KMS-11 (cell line): ENCODE measurements at regions not wholly inside any gene's neighbourhood (a gene's known extent, or its start where the extent isn't known, plus 50 kb on each side); places are given as distances from the start of the nearest gene placed in this dataset.

Experiments
- H2AFZ ChIP-seq: fragments of 200-600 bp; sonication (generic); 2 replicates; pipeline ENCODE4 v1.6.1; 2016; ENCODE audit warnings: antibody characterized with exemption, mixed run types, low read depth
- H3K27ac ChIP-seq: fragments of 200-600 bp; sonication (generic); 2 replicates; pipeline ENCODE4 v1.6.1; 2016; ENCODE audit warnings: mild to moderate bottlenecking, mixed run types
- H3K27me3 ChIP-seq: fragments of 200-600 bp; sonication (generic); 2 replicates; pipeline ENCODE4 v1.6.1; 2017; ENCODE audit warnings: mild to moderate bottlenecking, low read depth, mixed run types, moderate library complexity; ENCODE audit not compliant: insufficient read depth
- H3K36me3 ChIP-seq: fragments of 200-600 bp; sonication (generic); 2 replicates; pipeline ENCODE4 v1.6.1; 2017; ENCODE audit warnings: mild to moderate bottlenecking, mixed run types; ENCODE audit not compliant: insufficient read depth
- H3K4me1 ChIP-seq: fragments of 200-600 bp; sonication (generic); 2 replicates; pipeline ENCODE4 v1.6.1; 2016; ENCODE audit warnings: mild to moderate bottlenecking, low read depth, mixed run types; ENCODE audit not compliant: poor library complexity, severe bottlenecking
- H3K4me2 ChIP-seq: fragments of 200-600 bp; sonication (generic); 2 replicates; pipeline ENCODE4 v1.7.0; 2016; ENCODE audit warnings: mild to moderate bottlenecking, mixed run types
- H3K4me3 ChIP-seq: fragments of 200-600 bp; sonication (generic); IDR thresholded peaks from 2 replicates; pipeline ENCODE4 v1.6.1; 2017; ENCODE audit warnings: low read depth, low read length, mixed read lengths; ENCODE audit not compliant: insufficient read depth
- H3K79me2 ChIP-seq: fragments of 200-600 bp; sonication (generic); 2 replicates; pipeline ENCODE4 v1.6.1; 2016; ENCODE audit warnings: low read depth, mixed run types; ENCODE audit not compliant: insufficient read depth
- H3K9ac ChIP-seq: fragments of 200-600 bp; sonication (generic); 2 replicates; pipeline ENCODE4 v1.6.1; 2016; ENCODE audit warnings: mild to moderate bottlenecking, mixed run types
- H4K20me1 ChIP-seq: fragments of 200-600 bp; sonication (generic); 2 replicates; pipeline ENCODE4 v1.6.1; 2016; ENCODE audit warnings: mild to moderate bottlenecking, mixed run types; ENCODE audit not compliant: insufficient read depth
- CTCF ChIP-seq: fragments of 200-600 bp; sonication (generic); conservative IDR thresholded peaks from 2 replicates; pipeline ENCODE4 v1.6.1; 2017; ENCODE audit warnings: low read depth, mild to moderate bottlenecking, antibody characterized with exemption, low read length, moderate library complexity, mixed read lengths

GRCh38 chr4:186939226-186939625 lies 215.6 kb upstream of the FAT1 start:
- no peaks in the 10 kb centered on the region for H4K20me1 ChIP-seq
- no peak for TF ChIP-seq CTCF
- no peaks in the 10 kb centered on the region for H3K4me1 ChIP-seq
- H2AFZ ChIP-seq: no peak overlapping the region
- H3K9ac ChIP-seq: no peak overlapping the region
- H3K27me3 ChIP-seq: no peaks in the 10 kb centered on the region
- no peak overlapping the region for H3K4me3 ChIP-seq
- H3K36me3 ChIP-seq: no peaks in the 10 kb centered on the region
- H3K79me2 ChIP-seq: no peaks in the 10 kb centered on the region
- H3K4me2 ChIP-seq: no peak overlapping the region
- H3K27ac ChIP-seq: no peak overlapping the region

GRCh38 chr4:186939766-186940165 lies 216.1 kb upstream of the FAT1 start:
- Histone ChIP-seq H4K20me1 (no peaks in the 10 kb centered on the region), H2AFZ (no peak overlapping the region), H3K36me3 (no peaks in the 10 kb centered on the region), H3K27me3 (no peaks in the 10 kb centered on the region), H3K9ac (no peak overlapping the region), H3K4me2 (no peak overlapping the region), H3K27ac (no peak overlapping the region), H3K4me3 (no peak overlapping the region), H3K79me2 (no peaks in the 10 kb centered on the region), H3K4me1 (no peaks in the 10 kb centered on the region)
- no peak for TF ChIP-seq CTCF

DNA sequence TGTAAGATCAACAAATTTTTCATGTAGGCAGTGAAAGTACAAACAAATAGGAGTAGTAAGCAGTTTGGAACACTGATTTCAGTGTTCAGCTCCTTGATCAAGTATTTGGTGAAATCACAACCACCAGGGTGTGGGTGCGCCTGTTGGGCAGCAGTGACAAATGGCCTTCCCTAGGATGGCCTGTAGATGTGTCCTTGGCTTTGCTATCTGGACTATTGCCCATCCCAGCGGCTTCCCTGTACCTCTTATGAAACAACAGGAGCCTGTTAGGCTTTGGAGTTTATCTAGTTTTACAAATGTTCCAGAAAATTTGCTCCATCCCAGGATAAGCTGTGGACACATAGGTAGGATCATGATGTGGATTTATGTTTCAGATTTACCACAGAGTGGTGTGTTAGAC lies 216.8 kb upstream of the FAT1 start:
- Histone ChIP-seq H3K27ac (no peak overlapping the region), H3K4me3 (no peak overlapping the region), H3K79me2 (no peaks in the 10 kb centered on the region), H4K20me1 (no peaks in the 10 kb centered on the region), H3K36me3 (no peaks in the 10 kb centered on the region), H3K4me2 (no peak overlapping the region), H3K27me3 (no peaks in the 10 kb centered on the region), H3K4me1 (no peaks in the 10 kb centered on the region), H3K9ac (no peak overlapping the region), H2AFZ (no peak overlapping the region)
- no peak for TF ChIP-seq CTCF

- Histone ChIP-seq H3K36me3 (no peaks in the 10 kb centered on the region), H3K27ac (no peak overlapping the region), H3K4me1 (no peaks in the 10 kb centered on the region), H3K9ac (no peak overlapping the region), H2AFZ (no peak overlapping the region), H3K4me3 (no peak overlapping the region), H3K27me3 (no peaks in the 10 kb centered on the region), H4K20me1 (no peaks in the 10 kb centered on the region), H3K79me2 (no peaks in the 10 kb centered on the region), H3K4me2 (no peak overlapping the region)
- no peak for TF ChIP-seq CTCF
Observed at GRCh38 chr4:186942758-186943377, 219.2 kb upstream of the FAT1 start.
